ENCODE measurements at regions not wholly inside any gene's neighbourhood (a gene's known extent, or its start where the extent isn't known, plus 50 kb on each side); places are given as distances from the start of the nearest gene placed in this dataset.

DNA sequence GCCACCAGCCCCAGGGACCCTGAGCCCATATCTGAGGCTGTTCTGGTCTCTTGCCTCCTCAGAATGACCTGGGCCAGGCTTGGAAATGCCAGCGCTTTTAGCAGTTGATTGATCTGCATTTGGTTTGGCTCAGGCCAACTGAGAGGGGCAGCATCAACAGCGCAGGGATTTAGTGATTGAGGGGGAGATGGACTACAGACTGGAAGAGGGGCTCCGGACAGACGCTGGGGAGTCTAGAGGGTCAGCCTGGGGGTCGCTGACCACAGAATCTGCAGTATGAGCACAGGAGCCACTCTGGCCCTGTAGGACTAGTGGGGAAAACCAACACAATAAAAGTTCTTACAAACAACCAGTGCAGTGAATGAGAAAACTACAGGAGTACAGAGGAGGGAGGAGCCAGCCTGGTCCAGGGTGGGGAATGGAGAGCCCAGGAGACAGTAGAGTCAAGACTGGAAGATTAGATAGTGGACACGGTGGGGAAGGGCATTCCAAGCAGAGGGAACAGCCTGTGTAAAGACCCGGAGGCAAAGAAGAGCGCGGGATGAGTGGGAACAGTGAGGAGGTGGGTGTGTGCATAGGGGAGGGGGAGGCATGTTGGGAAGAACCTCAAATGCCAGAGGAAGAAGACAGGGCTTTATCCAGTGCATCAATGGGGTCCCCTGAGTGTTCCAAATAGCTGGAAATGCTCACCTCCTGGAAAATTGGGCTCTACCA lies 128.9 kb downstream of the MRM1 start:
- DNase-seq = no peak

GRCh38 chr17:36730857-36731490 lies 129.6 kb downstream of the MRM1 start:
- DNase-seq = no peak

- DNase-seq = no peak
These were observed 130.4 kb downstream of the MRM1 start for GRCh38 chr17:36731811-36732210.

DNA sequence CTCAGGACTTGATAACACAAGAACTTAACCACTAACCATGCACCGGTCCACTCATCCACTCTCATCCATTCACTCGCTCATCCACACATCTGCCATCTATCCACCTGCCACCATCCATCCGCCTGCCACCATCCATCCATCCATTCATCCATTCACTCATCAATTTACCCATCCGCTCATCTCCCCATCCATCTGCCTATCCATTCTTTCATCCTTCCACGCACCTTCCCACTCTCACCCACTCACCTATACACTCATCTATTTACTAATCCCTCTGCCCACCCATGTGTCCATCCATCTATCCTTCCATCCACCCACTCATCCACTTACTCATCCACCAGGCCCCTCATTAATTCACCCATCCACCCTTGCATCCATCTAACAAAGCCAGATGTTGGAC lies 131.0 kb downstream of the MRM1 start:
- no peak for DNase-seq

- no peak for DNase-seq
These were observed 135.1 kb downstream of the MRM1 start for GRCh38 chr17:36736201-36737156.

GRCh38 chr17:36739208-36739607 lies 137.8 kb downstream of the MRM1 start:
- DNase-seq = no peak

DNA sequence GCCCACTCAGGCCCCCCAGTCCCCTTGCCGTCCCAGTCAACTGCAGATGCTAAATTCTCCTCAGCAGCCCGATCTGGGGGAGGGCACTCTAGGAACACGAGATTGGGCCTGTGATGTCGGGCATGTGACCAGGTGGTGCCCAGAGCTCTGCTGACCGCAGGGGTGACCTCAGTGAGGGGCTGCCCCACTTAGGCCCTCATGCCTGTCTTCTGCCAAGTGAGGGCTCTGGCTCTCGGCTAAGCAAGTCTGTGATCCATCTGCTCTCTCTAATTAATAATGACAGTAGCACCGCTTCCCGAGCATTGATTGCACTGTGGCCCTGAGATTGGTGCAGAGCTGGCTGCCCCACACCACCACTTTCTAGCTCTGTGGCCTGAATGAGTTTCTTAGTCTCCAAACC lies 138.8 kb downstream of the MRM1 start:
- no peak for DNase-seq

- DNase-seq = no peak
These were observed 139.9 kb downstream of the MRM1 start for GRCh38 chr17:36741019-36741902.

DNA sequence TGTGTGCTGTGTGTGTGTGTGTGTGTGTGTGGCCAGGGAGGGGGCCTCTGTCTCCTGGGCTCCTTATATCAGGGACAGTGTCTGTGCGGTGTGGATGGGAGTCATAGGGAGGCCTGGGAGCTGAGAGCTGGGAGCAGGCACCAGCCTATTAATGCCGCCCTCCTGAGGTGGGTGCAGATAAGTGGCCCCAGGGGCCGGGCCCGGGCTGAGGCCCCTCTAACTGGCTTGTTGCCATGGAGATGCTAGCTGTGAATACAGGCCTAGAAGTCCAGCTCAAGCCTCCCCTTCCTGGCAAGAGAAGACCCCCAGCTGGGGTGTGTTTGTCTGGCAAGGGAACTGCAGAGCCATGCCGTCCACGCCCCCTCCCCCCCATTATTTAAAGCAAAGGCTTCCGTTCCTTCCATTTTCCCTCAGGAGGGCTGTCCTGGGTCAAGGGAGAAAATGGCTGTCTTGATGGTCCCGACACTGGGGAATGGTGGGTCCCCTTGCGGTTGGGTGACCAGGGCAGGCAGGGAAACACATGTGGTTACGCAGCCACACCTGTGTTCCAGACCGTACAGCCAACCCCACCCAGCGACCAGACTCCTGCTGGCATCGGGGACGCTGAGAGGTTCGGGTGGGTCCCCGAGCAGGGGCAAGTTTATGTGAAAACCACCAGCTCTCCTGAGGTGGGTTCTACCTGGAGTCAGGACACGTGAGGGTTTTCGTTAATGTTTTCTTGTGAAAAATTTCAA lies 141.1 kb downstream of the MRM1 start:
- DNase-seq = no peak

GRCh38 chr17:36743130-36743529 lies 141.7 kb downstream of the MRM1 start:
- DNase-seq = no peak

DNA sequence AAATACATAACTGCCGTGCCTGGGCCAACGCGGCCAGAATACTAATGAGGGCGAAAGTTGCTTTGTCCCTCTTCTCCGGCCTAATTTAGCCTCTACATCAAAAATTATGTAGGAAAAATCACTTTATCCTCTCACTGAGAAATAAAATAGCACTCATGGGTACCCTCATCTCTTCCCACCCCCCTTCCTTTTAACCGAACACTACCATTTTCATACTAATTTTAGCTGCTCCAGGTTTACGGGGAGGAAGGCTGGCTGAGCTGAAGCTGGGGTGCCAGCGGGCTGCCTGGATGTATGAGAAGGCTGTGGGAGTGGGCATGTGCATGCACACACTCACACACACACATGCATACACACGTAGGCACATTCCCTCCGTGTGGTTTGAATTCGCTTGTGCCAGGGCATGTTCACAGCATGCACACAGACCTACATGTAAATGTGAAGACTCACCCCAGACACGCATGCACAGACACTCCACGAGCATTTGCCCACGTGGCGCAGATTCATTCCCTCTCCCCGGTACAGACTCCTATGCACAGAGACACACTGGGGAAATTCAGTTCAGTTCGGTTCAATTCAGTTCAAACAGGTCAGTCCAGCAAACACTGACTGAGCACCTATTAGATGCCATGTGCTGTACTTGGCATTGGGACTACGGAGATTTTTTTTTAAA lies 145.1 kb downstream of the MRM1 start:
- no peak for DNase-seq

DNA sequence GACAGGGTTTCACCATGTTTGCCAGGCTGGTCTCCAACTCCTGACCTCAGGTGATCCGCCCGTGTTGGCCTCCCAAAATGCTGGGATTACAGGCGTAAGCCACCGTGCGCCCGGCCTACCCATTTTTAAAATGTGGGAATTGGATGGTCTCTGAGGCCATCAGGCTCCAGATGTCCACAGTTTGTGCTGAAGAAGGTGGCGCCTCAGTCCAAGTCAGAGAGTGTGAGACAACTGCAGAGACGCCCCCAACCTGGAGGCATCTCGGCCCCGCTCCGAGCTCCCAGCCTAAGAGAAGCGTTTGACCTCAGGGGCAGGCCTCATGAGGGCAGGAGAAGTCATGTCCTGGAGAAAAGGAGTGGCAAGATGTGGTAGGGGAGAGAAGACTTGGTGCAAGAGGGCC lies 146.5 kb downstream of the MRM1 start:
- no peak for DNase-seq

- DNase-seq = no peak
These were observed 146.9 kb downstream of the MRM1 start for GRCh38 chr17:36748272-36748671.

DNA sequence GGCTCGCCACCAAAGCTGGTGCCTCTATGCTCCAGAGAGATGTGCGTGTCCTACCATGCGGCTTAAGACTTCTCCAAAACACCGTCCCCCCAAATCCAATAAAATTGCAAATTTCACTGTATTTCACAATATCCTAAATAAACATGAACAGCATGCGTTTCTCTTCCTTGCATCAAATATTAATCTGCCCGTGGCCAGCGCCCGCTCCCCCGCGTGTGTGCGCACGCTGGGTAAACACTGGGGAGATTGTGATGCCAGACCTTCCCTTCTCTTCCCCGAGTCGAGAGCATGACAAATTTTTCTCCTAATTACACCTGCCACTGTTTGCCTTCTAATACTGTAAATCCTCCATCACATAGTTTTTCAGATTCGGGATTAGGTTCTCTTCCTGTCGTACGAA lies 148.1 kb downstream of the MRM1 start:
- DNase-seq = no peak

- DNase-seq = no peak
These were observed 149.0 kb downstream of the MRM1 start for GRCh38 chr17:36750316-36750885.

- no peak for DNase-seq
These were observed 150.9 kb downstream of the MRM1 start for GRCh38 chr17:36752096-36752888.

DNA sequence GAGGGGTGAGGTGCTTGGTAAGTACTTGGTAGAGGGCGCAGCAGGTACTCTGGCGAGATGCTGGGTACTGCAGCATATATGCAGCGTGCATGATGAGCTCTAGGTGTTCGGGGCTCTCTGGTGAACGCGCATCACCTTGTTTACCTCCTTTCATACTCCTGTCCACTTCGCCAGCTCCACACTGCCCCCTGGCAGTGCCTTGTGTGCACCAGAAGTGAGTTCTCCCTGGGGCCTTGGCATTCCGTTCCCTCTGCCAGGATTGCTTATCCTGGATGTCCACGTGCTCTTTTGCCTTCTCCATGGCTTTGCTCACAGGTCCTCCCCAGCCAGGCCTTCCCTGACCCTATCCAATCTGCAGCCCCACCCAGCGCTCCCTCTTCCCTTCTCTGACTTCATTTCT lies 154.2 kb downstream of the MRM1 start:
- DNase-seq = peak in 3 of 5 donors; percentile 16 to 22 (median 16)

- no peak for DNase-seq
These were observed 155.3 kb downstream of the MRM1 start for GRCh38 chr17:36756695-36757094.

DNA sequence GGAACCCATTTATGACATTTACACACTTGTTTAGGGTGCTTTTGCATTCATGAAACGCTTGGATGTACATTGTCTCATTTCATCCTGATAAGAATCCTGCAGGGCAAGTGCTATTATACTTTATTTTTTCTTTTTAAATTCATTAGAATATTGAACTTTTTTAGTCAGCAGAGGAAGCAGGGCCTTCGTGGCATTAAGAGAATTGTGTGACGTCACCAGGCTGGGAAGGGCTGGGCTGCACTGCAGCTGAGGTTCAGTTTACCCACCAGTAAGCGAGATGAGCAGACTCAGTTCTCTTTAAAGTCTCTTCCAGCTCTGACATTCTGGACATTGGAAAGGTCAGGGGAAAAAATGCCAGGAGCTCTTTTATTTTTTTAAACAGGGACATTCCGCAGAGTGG lies 159.0 kb downstream of the MRM1 start:
- DNase-seq = no peak
